ENCODE measurements at regions not wholly inside any gene's neighbourhood (a gene's known extent, or its start where the extent isn't known, plus 50 kb on each side); places are given as distances from the start of the nearest gene placed in this dataset.

- TF ChIP-seq CTCF (conservative IDR thresholded peaks at IDR 0.05) (no peak), ZFX (IDR thresholded peaks at IDR 0.05) (no peak)
Measured at GRCh38 chr20:50325215-50325614, 134.6 kb downstream of the CEBPB start.
